ENCODE measurements at regions not wholly inside any gene's neighbourhood (a gene's known extent, or its start where the extent isn't known, plus 50 kb on each side); places are given as distances from the start of the nearest gene placed in this dataset.

DNA sequence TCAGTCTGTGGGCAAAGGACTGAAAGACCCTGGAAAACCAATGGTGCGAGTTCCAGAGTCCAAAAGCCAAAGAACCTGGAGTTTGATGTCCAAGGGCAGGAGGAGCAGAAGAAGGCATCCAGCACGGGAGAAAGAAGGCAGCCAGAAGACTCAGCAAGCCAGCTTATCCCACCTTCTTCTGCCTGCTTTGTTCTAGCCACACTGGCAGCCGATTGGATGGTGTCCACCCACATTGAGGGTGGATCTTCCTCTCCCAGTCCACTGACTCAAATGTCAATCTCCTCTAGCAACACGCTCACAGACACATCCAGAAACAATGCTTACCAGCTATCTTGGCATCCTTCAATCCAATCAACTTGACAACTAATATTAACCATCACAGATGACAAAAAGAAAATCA is 57.2 kb upstream of the CAPRIN2 start:
- Histone ChIP-seq H3K9me3 (ENCODE audit: control extremely low read depth in 1 of 3, control insufficient read depth in 2 of 3, insufficient read depth in 1 of 3, low read length in 2 of 3) (no peaks in the 10 kb centered on the region), H3K9ac (ENCODE audit: low read length) (no peak overlapping the region), H2AFZ (ENCODE audit: insufficient read depth, low read depth, low read length, poor library complexity, severe bottlenecking) (no peak overlapping the region), H3K79me2 (ENCODE audit: control insufficient read depth, insufficient read depth, low read length) (no peaks in the 10 kb centered on the region), H3K36me3 (replicated peaks in 1 of 2; ENCODE audit: control extremely low read depth in 1 of 2, control insufficient read depth in 1 of 2, extremely low read depth in 1 of 2, insufficient read depth in 2 of 2, low read length in 1 of 2) (no peaks in the 10 kb centered on the region), H3K27ac (ENCODE audit: low read length in 2 of 2) (no peak overlapping the region), H3K27me3 (replicated peaks in 1 of 4; ENCODE audit: control extremely low read depth in 1 of 4, control insufficient read depth in 3 of 4, insufficient read depth in 4 of 4, low read length in 3 of 4) (peaks cover 0 to 5% (median 1%) of the 10 kb centered on the region in 4 experiments), H3K4me2 (replicated peaks; ENCODE audit: low read depth, low read length, poor library complexity, severe bottlenecking) (no peak overlapping the region), H4K20me1 (ENCODE audit: control insufficient read depth, insufficient read depth, low read length, poor library complexity, severe bottlenecking) (no peaks in the 10 kb centered on the region), H3K4me3 (ENCODE audit: control extremely low read depth in 1 of 5, extremely low read depth in 1 of 5, insufficient read depth in 1 of 5, low read depth in 2 of 5, low read length in 4 of 5) (no peak overlapping the region), H3K4me1 (ENCODE audit: control insufficient read depth in 2 of 2, insufficient read depth in 2 of 2, low read length in 2 of 2) (no peaks in the 10 kb centered on the region)
- DNase-seq = no peak
- H3K27me3 Mint-ChIP-seq = peaks cover 32% of the 10 kb centered on the region
- WGBS (ENCODE audit: insufficient coverage) = 79% methylated on average over 4 of the region's 4 CpGs
- no peak for ATAC-seq (ENCODE audit: low read depth)
- H3K9me3 Mint-ChIP-seq (ENCODE audit: insufficient read depth) = peaks cover 3% of the 10 kb centered on the region
- POLR2A ChIA-PET = no interaction called here
- no peak for TF ChIP-seq EZH2 (IDR thresholded peaks at IDR 0.05; ENCODE audit: borderline replicate concordance, insufficient read depth, low read depth, low read length, poor library complexity, severe bottlenecking)
- TF ChIP-seq, protein P1, sequence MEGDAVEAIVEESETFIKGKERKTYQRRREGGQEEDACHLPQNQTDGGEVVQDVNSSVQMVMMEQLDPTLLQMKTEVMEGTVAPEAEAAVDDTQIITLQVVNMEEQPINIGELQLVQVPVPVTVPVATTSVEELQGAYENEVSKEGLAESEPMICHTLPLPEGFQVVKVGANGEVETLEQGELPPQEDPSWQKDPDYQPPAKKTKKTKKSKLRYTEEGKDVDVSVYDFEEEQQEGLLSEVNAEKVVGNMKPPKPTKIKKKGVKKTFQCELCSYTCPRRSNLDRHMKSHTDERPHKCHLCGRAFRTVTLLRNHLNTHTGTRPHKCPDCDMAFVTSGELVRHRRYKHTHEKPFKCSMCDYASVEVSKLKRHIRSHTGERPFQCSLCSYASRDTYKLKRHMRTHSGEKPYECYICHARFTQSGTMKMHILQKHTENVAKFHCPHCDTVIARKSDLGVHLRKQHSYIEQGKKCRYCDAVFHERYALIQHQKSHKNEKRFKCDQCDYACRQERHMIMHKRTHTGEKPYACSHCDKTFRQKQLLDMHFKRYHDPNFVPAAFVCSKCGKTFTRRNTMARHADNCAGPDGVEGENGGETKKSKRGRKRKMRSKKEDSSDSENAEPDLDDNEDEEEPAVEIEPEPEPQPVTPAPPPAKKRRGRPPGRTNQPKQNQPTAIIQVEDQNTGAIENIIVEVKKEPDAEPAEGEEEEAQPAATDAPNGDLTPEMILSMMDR (IDR thresholded peaks at IDR 0.05) = no peak
- intact Hi-C loops (cut with micrococcal nuclease) = no loop called here
- CTCF ChIA-PET = interaction anchor here (1.4 to 1.6 kb wide), 2 partner anchors 24 to 1292 kb away, joined by 3 read pairs; no protein-coding TSS in a partner anchor
- no peak overlapping the region for H3K27ac Mint-ChIP-seq
- no peaks in the 10 kb centered on the region for H3K4me1 Mint-ChIP-seq
- H3K4me3 Mint-ChIP-seq = no peak overlapping the region

DNA sequence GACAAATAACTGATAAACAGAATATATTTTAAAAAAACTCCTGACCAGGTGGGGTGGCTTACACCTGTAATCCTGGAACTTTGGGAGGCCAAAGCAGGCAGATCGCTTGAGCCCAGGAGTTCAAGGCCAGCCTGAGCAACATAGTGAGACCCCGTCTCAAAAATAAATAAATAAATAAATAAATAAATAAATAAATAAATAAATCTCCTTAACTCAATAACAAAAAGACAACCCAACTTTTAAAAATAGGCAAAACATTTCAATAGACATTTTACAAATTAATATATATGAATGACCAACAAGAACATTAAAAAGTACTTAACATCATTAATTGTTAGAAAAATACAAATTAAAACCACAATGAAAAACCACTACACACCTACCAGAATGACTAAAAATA is 56.2 kb upstream of the CAPRIN2 start:
- Histone ChIP-seq H3K4me1 (ENCODE audit: control insufficient read depth in 2 of 2, insufficient read depth in 2 of 2, low read length in 2 of 2) (no peaks in the 10 kb centered on the region), H3K27ac (ENCODE audit: low read length in 2 of 2) (no peak overlapping the region), H3K9ac (ENCODE audit: low read length) (no peak overlapping the region), H4K20me1 (ENCODE audit: control insufficient read depth, insufficient read depth, low read length, poor library complexity, severe bottlenecking) (no peaks in the 10 kb centered on the region), H3K4me3 (ENCODE audit: control extremely low read depth in 1 of 5, extremely low read depth in 1 of 5, insufficient read depth in 1 of 5, low read depth in 2 of 5, low read length in 4 of 5) (no peak overlapping the region), H3K4me2 (replicated peaks; ENCODE audit: low read depth, low read length, poor library complexity, severe bottlenecking) (no peak overlapping the region), H3K79me2 (ENCODE audit: control insufficient read depth, insufficient read depth, low read length) (no peaks in the 10 kb centered on the region), H3K36me3 (replicated peaks in 1 of 2; ENCODE audit: control extremely low read depth in 1 of 2, control insufficient read depth in 1 of 2, extremely low read depth in 1 of 2, insufficient read depth in 2 of 2, low read length in 1 of 2) (no peaks in the 10 kb centered on the region), H3K9me3 (ENCODE audit: control extremely low read depth in 1 of 3, control insufficient read depth in 2 of 3, insufficient read depth in 1 of 3, low read length in 2 of 3) (no peaks in the 10 kb centered on the region), H2AFZ (ENCODE audit: insufficient read depth, low read depth, low read length, poor library complexity, severe bottlenecking) (no peak overlapping the region), H3K27me3 (replicated peaks in 1 of 4; ENCODE audit: control extremely low read depth in 1 of 4, control insufficient read depth in 3 of 4, insufficient read depth in 4 of 4, low read length in 3 of 4) (peaks cover 0 to 2% (median 0%) of the 10 kb centered on the region in 4 experiments)
- Mint-ChIP-seq H3K27ac (no peak overlapping the region), H3K27me3 (peaks cover 26% of the 10 kb centered on the region), H3K9me3 (ENCODE audit: insufficient read depth) (peaks cover 3% of the 10 kb centered on the region), H3K4me3 (no peak overlapping the region), H3K4me1 (no peaks in the 10 kb centered on the region)
- CTCF ChIA-PET = interaction anchor here (1.6 kb wide), 1 partner anchor 23 kb away, joined by 3 read pairs; no protein-coding TSS in a partner anchor
- TF ChIP-seq EZH2 (IDR thresholded peaks at IDR 0.05; ENCODE audit: borderline replicate concordance, insufficient read depth, low read depth, low read length, poor library complexity, severe bottlenecking) = no peak
- TF ChIP-seq, protein P1 (IDR thresholded peaks at IDR 0.05) = no peak
- DNase-seq = no peak
- POLR2A ChIA-PET = no interaction called here
- WGBS (ENCODE audit: insufficient coverage) = no CpG with 5 or more reads among the region's 2 CpGs
- intact Hi-C loops (cut with micrococcal nuclease) = no loop called here
- no peak for ATAC-seq (ENCODE audit: low read depth)

All from B cell (primary cell).